Right lobe of liver (tissue), 4 donors: ENCODE measurements at regions not wholly inside any gene's neighbourhood (a gene's known extent, or its start where the extent isn't known, plus 50 kb on each side); places are given as distances from the start of the nearest gene placed in this dataset.

Source experiments
- POLR2A ChIP-seq: fragments of 450-650 bp; IDR thresholded peaks from one replicate; pipeline ENCODE4 v1.6.1; 2017; ENCODE audit warnings: antibody characterized with exemption, mild to moderate bottlenecking
- TF ChIP-seq, protein P1 (sequence below), 4 donors: fragments of 200-600 bp in 3 of 4; fragments of 450-650 bp in 1 of 4; IDR thresholded peaks; one replicate each; pipeline versions ENCODE4 v1.5.1 to v1.8.0; 2016 to 2022; ENCODE audit warnings: antibody characterized with exemption in 4 of 4, mild to moderate bottlenecking in 2 of 4
- donor health status: DM: no; HTN: no; CAD: no.
- donor health status: DM: no; HTN: no; CAD: no.
- donor health status: DM: no; HTN: yes; CAD: no.

DNA sequence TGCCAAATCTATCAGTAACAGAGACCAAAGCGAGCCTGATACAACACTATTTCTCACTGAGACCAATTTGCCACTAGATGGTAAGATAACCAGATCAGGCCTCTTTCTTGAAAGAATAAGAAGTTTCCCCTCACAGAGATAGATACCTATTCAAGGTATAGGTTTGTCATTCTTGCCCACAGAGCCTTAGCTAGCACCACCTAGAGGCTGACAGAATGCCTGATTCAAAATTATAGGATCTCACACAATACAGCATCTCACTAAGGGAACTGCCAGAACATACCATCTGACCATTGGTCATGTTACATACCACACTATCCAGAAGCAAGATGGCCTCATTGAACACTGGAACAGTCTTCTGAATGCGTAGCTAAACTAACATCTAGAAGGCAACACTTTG lies 166.6 kb upstream of the HCN1 start:
- TF ChIP-seq, protein P1, sequence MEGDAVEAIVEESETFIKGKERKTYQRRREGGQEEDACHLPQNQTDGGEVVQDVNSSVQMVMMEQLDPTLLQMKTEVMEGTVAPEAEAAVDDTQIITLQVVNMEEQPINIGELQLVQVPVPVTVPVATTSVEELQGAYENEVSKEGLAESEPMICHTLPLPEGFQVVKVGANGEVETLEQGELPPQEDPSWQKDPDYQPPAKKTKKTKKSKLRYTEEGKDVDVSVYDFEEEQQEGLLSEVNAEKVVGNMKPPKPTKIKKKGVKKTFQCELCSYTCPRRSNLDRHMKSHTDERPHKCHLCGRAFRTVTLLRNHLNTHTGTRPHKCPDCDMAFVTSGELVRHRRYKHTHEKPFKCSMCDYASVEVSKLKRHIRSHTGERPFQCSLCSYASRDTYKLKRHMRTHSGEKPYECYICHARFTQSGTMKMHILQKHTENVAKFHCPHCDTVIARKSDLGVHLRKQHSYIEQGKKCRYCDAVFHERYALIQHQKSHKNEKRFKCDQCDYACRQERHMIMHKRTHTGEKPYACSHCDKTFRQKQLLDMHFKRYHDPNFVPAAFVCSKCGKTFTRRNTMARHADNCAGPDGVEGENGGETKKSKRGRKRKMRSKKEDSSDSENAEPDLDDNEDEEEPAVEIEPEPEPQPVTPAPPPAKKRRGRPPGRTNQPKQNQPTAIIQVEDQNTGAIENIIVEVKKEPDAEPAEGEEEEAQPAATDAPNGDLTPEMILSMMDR (IDR thresholded peaks at IDR 0.05), result no peak
- no peak for TF ChIP-seq POLR2A
